ENCODE measurements at regions not wholly inside any gene's neighbourhood (a gene's known extent, or its start where the extent isn't known, plus 50 kb on each side); places are given as distances from the start of the nearest gene placed in this dataset.

DNA sequence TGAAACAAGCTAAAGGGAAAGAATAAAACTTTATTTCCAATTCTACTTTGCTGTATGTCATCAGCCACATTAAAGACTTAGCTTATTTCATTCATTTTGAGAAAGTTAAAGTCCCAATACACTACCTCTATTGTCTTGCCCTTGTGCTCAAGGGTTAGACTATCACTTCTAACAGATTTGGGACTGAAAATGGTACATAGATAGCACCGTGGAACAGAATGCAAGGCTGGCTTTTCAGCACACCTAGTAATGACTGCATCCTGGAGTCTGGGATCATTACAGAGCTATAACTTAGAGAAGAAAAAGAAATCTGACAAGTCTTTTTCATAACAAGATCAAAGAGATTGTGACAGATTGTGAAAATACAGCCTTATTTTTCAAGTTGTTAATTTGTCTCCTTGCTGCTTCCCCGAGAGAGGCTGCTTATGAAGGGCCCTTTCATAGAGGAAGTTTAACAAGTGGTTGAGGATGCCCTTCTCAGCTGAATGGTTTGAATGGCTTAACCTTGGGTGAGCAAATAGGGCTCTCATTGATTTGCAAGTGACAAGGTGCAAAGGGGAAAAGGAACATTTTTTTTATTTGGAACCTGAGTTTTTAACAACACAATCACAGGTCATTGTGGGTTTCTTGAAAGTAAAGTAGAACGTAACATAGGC, 371.8 kb downstream of the EPHA4 start:
- Histone ChIP-seq H3K9me3 (ENCODE audit: insufficient read depth, low read depth, low read length) (no peaks in the 10 kb centered on the region), H3F3A (ENCODE audit: low read depth) (no peaks in the 10 kb centered on the region), H3K79me2 (ENCODE audit: insufficient read depth, low read length) (no peaks in the 10 kb centered on the region), H2AFZ (ENCODE audit: low read length) (no peak overlapping the region), H3K9ac (ENCODE audit: low read depth, low read length, poor library complexity, severe bottlenecking) (no peak overlapping the region), H3K4me3 (ENCODE audit: low read length, poor library complexity, severe bottlenecking) (no peak overlapping the region), H4K20me1 (ENCODE audit: insufficient read depth, low read length, poor library complexity, severe bottlenecking) (no peaks in the 10 kb centered on the region), H3K36me3 (ENCODE audit: insufficient read depth, low read length) (no peaks in the 10 kb centered on the region), H3K9me2 (replicated peaks; ENCODE audit: low read depth, low read length) (no peaks in the 10 kb centered on the region), H3K4me2 (ENCODE audit: low read depth, low read length, poor library complexity, severe bottlenecking) (no peak overlapping the region), H3K27me3 (ENCODE audit: insufficient read depth, low read length, poor library complexity, severe bottlenecking) (no peaks in the 10 kb centered on the region), H3K4me1 (ENCODE audit: insufficient read depth, low read length, poor library complexity, severe bottlenecking) (no peaks in the 10 kb centered on the region)
- TF ChIP-seq, protein P1, sequence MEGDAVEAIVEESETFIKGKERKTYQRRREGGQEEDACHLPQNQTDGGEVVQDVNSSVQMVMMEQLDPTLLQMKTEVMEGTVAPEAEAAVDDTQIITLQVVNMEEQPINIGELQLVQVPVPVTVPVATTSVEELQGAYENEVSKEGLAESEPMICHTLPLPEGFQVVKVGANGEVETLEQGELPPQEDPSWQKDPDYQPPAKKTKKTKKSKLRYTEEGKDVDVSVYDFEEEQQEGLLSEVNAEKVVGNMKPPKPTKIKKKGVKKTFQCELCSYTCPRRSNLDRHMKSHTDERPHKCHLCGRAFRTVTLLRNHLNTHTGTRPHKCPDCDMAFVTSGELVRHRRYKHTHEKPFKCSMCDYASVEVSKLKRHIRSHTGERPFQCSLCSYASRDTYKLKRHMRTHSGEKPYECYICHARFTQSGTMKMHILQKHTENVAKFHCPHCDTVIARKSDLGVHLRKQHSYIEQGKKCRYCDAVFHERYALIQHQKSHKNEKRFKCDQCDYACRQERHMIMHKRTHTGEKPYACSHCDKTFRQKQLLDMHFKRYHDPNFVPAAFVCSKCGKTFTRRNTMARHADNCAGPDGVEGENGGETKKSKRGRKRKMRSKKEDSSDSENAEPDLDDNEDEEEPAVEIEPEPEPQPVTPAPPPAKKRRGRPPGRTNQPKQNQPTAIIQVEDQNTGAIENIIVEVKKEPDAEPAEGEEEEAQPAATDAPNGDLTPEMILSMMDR (conservative IDR thresholded peaks at IDR 0.05; ENCODE audit: low read length) = no peak
- no peak for TF ChIP-seq EZH2phosphoT487 (IDR thresholded peaks at IDR 0.05; ENCODE audit: borderline replicate concordance)

DNA sequence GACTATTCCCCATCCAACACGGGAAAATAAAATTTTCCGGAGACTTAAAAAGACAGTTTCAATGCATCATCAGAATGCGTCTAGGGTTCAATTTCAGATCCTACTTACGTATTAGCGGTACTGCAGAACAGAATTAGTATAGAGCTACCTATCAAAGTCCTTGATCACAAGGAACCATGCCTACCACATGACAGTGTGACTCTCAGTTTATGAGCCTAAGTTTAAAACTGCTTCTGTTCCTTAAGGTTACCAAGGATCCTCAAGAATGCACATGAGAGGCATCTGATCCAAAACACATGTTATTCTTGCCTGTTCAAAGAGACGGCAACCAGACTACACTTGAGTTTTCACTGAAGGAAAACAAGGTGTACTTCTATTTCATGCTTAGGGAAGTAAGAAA, 369.7 kb downstream of the EPHA4 start:
- Histone ChIP-seq H3K4me2 (ENCODE audit: low read depth, low read length, poor library complexity, severe bottlenecking) (no peak overlapping the region), H3K27me3 (ENCODE audit: insufficient read depth, low read length, poor library complexity, severe bottlenecking) (no peaks in the 10 kb centered on the region), H4K20me1 (ENCODE audit: insufficient read depth, low read length, poor library complexity, severe bottlenecking) (no peaks in the 10 kb centered on the region), H3K4me3 (ENCODE audit: low read length, poor library complexity, severe bottlenecking) (no peak overlapping the region), H3K36me3 (ENCODE audit: insufficient read depth, low read length) (no peaks in the 10 kb centered on the region), H3K9me2 (replicated peaks; ENCODE audit: low read depth, low read length) (no peaks in the 10 kb centered on the region), H3K9ac (ENCODE audit: low read depth, low read length, poor library complexity, severe bottlenecking) (no peak overlapping the region), H3K4me1 (ENCODE audit: insufficient read depth, low read length, poor library complexity, severe bottlenecking) (no peaks in the 10 kb centered on the region), H3K9me3 (ENCODE audit: insufficient read depth, low read depth, low read length) (no peaks in the 10 kb centered on the region), H2AFZ (ENCODE audit: low read length) (no peak overlapping the region), H3K79me2 (ENCODE audit: insufficient read depth, low read length) (no peaks in the 10 kb centered on the region), H3F3A (ENCODE audit: low read depth) (no peaks in the 10 kb centered on the region)
- TF ChIP-seq EZH2phosphoT487 (IDR thresholded peaks at IDR 0.05; ENCODE audit: borderline replicate concordance) = no peak
- TF ChIP-seq, protein P1 (conservative IDR thresholded peaks at IDR 0.05; ENCODE audit: low read length) = no peak

DNA sequence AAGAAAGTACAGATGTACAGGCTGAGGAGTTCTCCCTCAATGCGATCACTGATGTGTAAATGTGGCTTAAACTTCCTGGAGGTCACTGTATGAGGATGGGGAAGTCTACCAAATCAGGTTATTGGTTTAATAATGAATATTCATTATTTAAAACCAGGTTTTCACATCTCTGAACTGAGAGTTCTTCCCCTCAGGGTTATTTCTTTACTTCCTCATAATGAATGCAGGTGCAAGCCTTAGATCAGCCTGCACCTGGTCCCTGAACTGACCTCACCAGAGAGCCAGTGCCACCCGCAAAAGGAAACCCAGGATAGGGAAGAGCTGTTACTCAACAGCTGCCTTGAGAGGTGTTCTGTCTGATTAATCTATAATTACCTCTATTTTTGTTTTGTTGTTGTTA, 369.0 kb downstream of the EPHA4 start:
- Histone ChIP-seq H3K36me3 (ENCODE audit: insufficient read depth, low read length) (no peaks in the 10 kb centered on the region), H2AFZ (ENCODE audit: low read length) (no peak overlapping the region), H3F3A (ENCODE audit: low read depth) (no peaks in the 10 kb centered on the region), H3K9me2 (replicated peaks; ENCODE audit: low read depth, low read length) (no peaks in the 10 kb centered on the region), H3K4me2 (ENCODE audit: low read depth, low read length, poor library complexity, severe bottlenecking) (no peak overlapping the region), H4K20me1 (ENCODE audit: insufficient read depth, low read length, poor library complexity, severe bottlenecking) (no peaks in the 10 kb centered on the region), H3K27me3 (ENCODE audit: insufficient read depth, low read length, poor library complexity, severe bottlenecking) (no peaks in the 10 kb centered on the region), H3K79me2 (ENCODE audit: insufficient read depth, low read length) (no peaks in the 10 kb centered on the region), H3K4me1 (ENCODE audit: insufficient read depth, low read length, poor library complexity, severe bottlenecking) (no peaks in the 10 kb centered on the region), H3K9ac (ENCODE audit: low read depth, low read length, poor library complexity, severe bottlenecking) (no peak overlapping the region), H3K9me3 (ENCODE audit: insufficient read depth, low read depth, low read length) (no peaks in the 10 kb centered on the region), H3K4me3 (ENCODE audit: low read length, poor library complexity, severe bottlenecking) (no peak overlapping the region)
- TF ChIP-seq, protein P1 (conservative IDR thresholded peaks at IDR 0.05; ENCODE audit: low read length) = no peak

Measured in Loucy (cell line).